ENCODE measurements at regions not wholly inside any gene's neighbourhood (a gene's known extent, or its start where the extent isn't known, plus 50 kb on each side); places are given as distances from the start of the nearest gene placed in this dataset.

DNA sequence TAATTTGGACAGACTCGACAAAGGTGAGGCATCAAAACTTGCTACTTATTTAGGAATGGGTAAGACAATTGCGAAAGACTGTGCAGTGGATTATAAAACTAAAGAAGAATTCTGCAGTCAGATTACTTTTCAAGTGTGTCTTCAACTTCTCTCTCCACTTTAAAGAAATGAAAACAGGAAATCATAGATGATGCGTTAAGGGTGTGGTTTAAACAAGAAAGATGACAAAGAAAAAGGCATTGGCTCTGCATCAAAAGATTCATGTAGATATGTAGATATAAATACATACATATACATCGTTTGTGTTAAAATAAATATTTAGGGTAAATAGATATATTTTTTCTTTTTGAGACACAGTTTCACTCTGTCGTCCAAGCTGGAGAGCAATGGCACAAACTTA, 74.6 kb upstream of the PARP11 start:
- no peaks in the 10 kb centered on the region for H3K9me3 ChIP-seq
- ATAC-seq (no peak), DNase-seq (no peak), FAIRE-seq (no peak)
- H3K36me3 ChIP-seq = no peaks in the 10 kb centered on the region
- no peaks in the 10 kb centered on the region for H3K27me3 ChIP-seq
- no peak overlapping the region for H3K27ac ChIP-seq
- intact Hi-C loops (cut with DNase I) = no loop called here
- H3K4me3 ChIP-seq = no peak overlapping the region
- H3K4me1 ChIP-seq = no peaks in the 10 kb centered on the region
- TF ChIP-seq, protein P1, sequence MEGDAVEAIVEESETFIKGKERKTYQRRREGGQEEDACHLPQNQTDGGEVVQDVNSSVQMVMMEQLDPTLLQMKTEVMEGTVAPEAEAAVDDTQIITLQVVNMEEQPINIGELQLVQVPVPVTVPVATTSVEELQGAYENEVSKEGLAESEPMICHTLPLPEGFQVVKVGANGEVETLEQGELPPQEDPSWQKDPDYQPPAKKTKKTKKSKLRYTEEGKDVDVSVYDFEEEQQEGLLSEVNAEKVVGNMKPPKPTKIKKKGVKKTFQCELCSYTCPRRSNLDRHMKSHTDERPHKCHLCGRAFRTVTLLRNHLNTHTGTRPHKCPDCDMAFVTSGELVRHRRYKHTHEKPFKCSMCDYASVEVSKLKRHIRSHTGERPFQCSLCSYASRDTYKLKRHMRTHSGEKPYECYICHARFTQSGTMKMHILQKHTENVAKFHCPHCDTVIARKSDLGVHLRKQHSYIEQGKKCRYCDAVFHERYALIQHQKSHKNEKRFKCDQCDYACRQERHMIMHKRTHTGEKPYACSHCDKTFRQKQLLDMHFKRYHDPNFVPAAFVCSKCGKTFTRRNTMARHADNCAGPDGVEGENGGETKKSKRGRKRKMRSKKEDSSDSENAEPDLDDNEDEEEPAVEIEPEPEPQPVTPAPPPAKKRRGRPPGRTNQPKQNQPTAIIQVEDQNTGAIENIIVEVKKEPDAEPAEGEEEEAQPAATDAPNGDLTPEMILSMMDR (IDR thresholded peaks at IDR 0.05) = no peak
- 77 to 84% methylated on average over 5 of the region's 5 CpGs for WGBS, 2 donors

DNA sequence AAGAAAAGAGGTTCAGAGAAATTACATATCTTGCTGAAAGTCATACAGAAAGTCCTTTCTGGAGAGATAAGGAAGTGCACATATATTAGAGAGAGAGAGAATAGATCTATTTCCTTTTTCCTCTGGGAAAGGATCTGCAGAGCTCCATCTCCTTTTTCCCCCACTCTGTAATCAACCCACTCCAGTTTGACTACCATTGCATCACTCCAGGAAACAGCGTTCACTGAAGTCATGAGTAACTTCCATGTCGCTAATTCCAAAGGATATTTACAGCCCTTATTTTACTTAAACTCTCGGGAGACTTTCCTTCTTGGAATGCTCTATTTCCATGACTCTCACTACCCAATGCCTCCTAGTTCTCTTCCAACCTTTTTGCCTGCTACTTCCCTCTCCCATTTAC, 72.5 kb upstream of the PARP11 start:
- Histone ChIP-seq H3K4me3 (no peak overlapping the region), H3K27ac (no peak overlapping the region), H3K27me3 (no peaks in the 10 kb centered on the region), H3K36me3 (no peaks in the 10 kb centered on the region), H3K9me3 (no peaks in the 10 kb centered on the region), H3K4me1 (no peaks in the 10 kb centered on the region)
- ATAC-seq = no peak
- intact Hi-C loops (cut with DNase I) = no loop called here
- TF ChIP-seq, protein P1 (IDR thresholded peaks at IDR 0.05) = no peak
- FAIRE-seq = no peak
- DNase-seq = no peak
- WGBS, 2 donors = 75 to 76% methylated on average over 3 of the region's 3 CpGs

DNA sequence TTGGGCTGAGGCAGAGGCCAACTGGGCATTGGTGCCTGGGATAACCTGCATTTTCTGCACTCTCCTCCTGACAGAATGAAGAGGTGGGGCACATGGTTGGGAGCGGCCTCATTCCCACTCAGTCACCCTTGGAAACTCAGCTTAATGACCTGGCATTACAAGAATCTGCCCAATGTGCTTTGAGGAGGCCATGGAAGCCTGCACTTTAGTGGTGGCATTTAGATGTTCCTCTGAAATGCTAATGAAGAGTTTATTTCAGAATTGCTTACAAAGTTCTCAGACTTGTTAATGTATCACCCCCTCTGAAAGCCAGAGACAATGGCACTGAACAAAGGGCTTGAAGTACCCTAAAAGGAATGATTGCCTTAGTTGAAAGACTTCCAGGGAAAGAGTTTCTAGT, 71.4 kb upstream of the PARP11 start:
- no peak for FAIRE-seq
- no peaks in the 10 kb centered on the region for H3K9me3 ChIP-seq
- WGBS, 2 donors = 75 to 82% methylated on average over 1 of the region's 1 CpG
- no peak overlapping the region for H3K4me3 ChIP-seq
- intact Hi-C loops (cut with DNase I) = no loop called here
- H3K4me1 ChIP-seq = no peaks in the 10 kb centered on the region
- no peak for DNase-seq
- H3K36me3 ChIP-seq = no peaks in the 10 kb centered on the region
- TF ChIP-seq, protein P1 (IDR thresholded peaks at IDR 0.05) = no peak
- no peak for ATAC-seq
- H3K27me3 ChIP-seq = no peaks in the 10 kb centered on the region
- no peak overlapping the region for H3K27ac ChIP-seq

DNA sequence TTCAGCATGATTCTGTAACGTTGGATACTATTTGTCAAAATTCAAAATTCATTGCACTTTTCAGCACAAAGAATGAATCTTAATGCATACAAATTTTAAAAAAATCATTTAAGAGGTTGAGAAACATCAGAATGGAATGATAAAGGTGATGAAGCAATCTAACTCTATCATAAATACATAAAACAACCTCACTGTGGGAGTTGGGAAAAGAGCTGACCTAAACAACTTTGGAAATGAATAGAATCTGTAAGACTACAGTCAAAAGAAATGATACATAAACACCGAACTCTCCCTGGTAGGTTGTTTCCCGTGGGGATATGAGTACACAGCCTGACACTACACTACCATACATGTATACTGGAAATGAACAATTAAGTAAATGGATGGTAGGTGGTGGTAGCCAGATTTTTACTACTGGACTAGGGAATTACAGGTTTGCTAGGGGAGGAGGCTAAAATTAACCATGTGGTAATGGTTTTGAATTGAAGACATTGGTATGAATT, 64.9 kb upstream of the PARP11 start:
- no peaks in the 10 kb centered on the region for H3K4me1 ChIP-seq
- H3K36me3 ChIP-seq = no peaks in the 10 kb centered on the region
- H3K4me3 ChIP-seq = no peak overlapping the region
- DNase-seq (no peak), ATAC-seq (no peak), FAIRE-seq (no peak)
- 68 to 73% methylated on average over 3 of the region's 3 CpGs for WGBS, 2 donors
- no peaks in the 10 kb centered on the region for H3K9me3 ChIP-seq
- no peak overlapping the region for H3K27ac ChIP-seq
- no peaks in the 10 kb centered on the region for H3K27me3 ChIP-seq
- TF ChIP-seq, protein P1 (IDR thresholded peaks at IDR 0.05) = no peak
- intact Hi-C loops (cut with DNase I) = no loop called here

DNA sequence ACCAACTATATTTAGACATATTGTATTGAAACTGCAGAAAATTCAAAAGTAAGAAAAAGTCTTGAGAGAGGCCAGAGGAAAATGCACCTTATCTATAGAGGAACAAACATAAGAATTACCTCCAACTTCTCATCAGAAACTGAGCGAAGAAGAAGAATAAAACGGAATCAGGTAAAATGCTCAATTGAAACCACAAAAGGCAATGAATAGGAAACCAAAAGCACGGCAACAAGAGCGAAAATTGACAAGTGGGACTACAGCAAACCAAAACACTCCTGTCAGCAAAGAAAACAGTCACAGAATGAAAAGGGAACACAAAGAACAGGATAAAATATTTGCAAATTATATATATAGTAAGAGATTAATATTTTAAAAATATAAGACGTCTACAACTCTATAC, 61.9 kb upstream of the PARP11 start:
- Histone ChIP-seq H3K27me3 (no peaks in the 10 kb centered on the region), H3K4me3 (no peak overlapping the region), H3K9me3 (no peaks in the 10 kb centered on the region), H3K27ac (no peak overlapping the region), H3K36me3 (no peaks in the 10 kb centered on the region), H3K4me1 (no peaks in the 10 kb centered on the region)
- DNase-seq (no peak), ATAC-seq (no peak), FAIRE-seq (no peak)
- TF ChIP-seq, protein P1 (IDR thresholded peaks at IDR 0.05) = no peak
- whole genome bisulfite sequencing, 2 donors = 78 to 79% methylated on average over 5 of the region's 5 CpGs
- intact Hi-C loops (cut with DNase I) = no loop called here

All from pancreas (tissue), 10 donors.